Middle frontal gyrus (tissue), 1 donor: ENCODE measurements at regions not wholly inside any gene's neighbourhood (a gene's known extent, or its start where the extent isn't known, plus 50 kb on each side); places are given as distances from the start of the nearest gene placed in this dataset.

Experiments used
- DNase-seq: peaks from one replicate; pipeline ENCODE4 v3.0.0-alpha.2; 2015; ENCODE audit warnings: low spot score; ENCODE audit errors: extremely low spot score

- no peak for DNase-seq
Observed at GRCh38 chr5:135667673-135668072, 88.9 kb upstream of the CXCL14 start.

GRCh38 chr5:135667204-135667603, 88.4 kb upstream of the CXCL14 start:
- DNase-seq = no peak

DNA sequence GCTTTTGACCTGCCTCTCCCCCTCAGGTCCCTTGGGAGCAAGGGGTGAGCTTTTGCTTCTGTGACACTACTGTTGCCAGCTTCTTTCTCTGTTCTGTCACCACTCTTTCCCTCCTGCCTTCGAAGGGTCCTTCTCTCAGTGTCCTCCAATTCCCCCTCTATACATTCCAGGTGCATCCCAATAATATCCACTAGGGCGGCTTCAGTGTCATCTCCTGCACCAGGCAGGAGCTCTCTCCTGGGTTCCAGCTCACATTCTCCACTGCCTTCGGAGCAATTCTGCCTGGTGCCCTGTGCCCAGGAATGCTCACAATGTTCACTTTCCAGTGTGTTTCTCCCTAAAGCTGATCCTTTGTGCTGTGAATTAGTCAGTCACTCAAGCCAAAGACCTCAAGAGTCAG, 83.9 kb upstream of the CXCL14 start:
- no peak for DNase-seq

- no peak for DNase-seq
Observed at GRCh38 chr5:135662061-135662481, 83.3 kb upstream of the CXCL14 start.

- no peak for DNase-seq
Observed at GRCh38 chr5:135660826-135661575, 82.2 kb upstream of the CXCL14 start.

GRCh38 chr5:135657536-135658305, 78.9 kb upstream of the CXCL14 start:
- no peak for DNase-seq

DNA sequence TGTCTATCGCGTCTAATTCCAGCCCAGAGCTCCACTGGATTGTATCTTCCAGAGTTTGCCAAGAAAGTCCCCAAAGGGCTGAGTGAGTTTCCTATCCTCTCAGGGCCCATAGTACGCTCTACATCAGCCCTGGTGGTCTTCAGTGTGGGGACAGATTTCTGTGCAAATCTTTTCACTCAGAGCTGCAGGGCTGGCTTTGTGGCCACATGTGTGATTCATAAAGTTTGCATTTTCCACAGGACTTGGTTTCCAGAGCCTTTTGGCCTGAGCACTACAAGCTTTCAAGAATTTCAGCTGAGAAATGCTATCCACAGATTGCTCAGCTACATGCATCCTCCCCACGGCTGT, 76.7 kb upstream of the CXCL14 start:
- DNase-seq = no peak

DNA sequence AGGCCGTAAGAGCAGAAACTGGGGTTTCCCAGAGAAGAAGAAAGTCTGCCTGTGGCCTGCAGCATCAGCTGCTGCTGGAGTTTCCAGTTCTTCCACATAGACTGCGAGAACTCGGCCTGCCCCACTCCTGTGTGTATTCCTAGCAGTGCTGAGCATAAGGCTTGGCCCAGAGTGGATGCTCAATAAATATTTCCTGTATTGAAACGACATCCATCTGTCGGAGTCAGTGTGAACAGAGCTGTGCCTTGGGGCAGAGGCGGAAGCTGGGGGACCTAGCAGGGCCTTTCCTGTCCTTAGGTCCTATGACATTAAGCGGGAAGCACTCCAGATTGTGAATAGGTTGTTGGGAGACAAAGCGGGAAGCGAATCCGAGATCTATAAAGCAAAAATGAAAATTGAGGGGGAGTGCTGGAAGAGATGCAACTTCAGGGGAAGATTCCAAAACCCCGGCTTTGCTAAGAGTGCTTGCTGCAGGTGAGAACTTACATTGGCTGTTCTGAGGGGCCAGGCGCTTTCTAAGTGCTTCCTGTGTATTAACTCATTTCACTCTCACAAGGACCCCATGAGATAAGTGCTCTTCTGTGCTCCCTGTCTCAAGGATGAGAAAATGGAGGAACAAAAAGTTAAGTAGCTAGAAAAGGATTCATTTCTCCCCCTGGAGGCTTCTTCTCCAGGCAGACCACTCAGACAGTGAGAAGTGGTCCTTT, 76.1 kb upstream of the CXCL14 start:
- DNase-seq = no peak

- no peak for DNase-seq
Observed at GRCh38 chr5:135651156-135651555, 72.4 kb upstream of the CXCL14 start.

- no peak for DNase-seq
Observed at GRCh38 chr5:135650081-135650480, 71.3 kb upstream of the CXCL14 start.

DNA sequence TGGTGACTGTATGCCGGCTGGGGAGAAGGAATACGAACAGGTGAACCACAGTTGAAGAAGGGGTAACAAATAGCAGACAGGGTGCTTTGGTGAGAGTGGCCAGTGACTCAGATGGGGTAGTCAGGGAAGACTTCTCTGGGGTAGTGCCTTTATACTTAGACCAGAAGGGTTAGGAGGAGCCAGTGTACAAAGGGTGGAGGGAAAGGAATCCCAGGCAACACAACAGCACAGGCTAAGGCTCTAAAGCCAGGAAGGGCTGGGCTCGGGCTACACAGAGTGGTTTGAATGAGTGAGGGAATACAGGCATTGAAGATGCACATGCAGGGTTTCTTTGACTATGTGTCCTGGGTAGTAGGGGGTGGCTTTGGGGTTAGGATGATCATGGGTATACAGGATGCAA, 70.6 kb upstream of the CXCL14 start:
- no peak for DNase-seq

- DNase-seq = no peak
Observed at GRCh38 chr5:135648116-135648515, 69.3 kb upstream of the CXCL14 start.

DNA sequence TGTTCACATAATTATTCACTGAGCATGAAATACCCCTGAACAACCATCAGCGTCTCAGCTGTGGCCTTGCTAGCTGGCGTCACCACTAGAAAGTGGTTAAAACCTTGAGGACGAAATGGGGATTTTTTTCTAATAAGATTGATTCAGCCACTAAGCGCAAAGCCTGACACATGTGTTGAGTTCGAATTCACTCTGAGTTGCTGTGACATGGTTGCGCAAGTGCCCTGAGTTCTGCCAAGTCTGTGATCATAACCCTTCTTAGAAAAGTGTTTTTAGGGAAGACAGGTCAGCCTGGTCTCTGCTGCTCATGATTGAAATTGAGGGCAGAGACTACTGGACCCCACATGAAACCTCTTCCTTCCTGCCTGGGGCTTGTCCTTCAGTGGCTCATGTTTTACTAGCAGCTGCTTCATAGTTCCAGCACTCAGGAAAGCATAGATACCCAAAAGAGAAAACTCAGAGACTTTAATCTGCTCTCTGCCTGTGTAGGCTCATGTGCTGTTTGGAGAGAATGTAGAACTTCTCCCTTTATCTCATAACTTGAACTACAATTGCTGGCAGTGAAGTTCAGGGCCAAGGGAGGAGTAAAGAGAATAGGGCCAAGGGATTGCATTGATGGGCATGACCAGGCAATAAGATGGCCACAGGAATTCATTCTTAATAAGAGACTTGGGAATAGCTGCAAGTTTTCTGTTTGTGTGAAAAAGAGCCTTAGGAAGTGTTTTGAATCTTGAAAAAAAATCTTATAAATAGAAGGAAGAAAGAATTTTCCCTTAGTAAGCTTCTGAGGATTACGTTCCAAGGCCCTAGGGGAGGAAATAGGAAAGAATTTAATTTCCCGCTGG, 66.8 kb upstream of the CXCL14 start:
- no peak for DNase-seq

- no peak for DNase-seq
Observed at GRCh38 chr5:135644816-135645215, 66.0 kb upstream of the CXCL14 start.

- no peak for DNase-seq
Observed at GRCh38 chr5:135643881-135644766, 65.3 kb upstream of the CXCL14 start.

- no peak for DNase-seq
Observed at GRCh38 chr5:135642934-135643333, 64.1 kb upstream of the CXCL14 start.

DNA sequence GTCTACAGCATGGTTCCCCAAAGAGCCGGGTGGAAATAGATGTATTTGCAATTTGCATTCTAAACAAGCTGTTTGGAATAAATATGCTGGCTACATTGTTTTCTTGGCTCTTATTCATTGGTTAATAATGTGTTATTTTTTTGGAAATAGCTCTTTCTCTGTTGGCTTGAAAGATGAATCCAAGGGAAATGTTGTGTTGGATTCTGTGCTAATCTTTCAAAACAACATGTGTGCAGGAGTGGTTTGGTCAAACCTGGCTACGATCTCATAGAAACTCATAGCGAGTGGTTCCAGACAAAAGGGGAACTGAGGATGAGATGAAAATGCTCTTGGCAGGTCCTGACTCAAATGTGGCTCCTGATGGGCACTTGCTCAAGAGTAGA, 63.7 kb upstream of the CXCL14 start:
- DNase-seq = no peak

- DNase-seq = no peak
Observed at GRCh38 chr5:135641734-135642487, 63.1 kb upstream of the CXCL14 start.

- no peak for DNase-seq
Observed at GRCh38 chr5:135641319-135641718, 62.5 kb upstream of the CXCL14 start.

- DNase-seq = no peak
Observed at GRCh38 chr5:135635451-135635850, 56.7 kb upstream of the CXCL14 start.
